Kidney (tissue), 13 donors: ENCODE measurements at regions not wholly inside any gene's neighbourhood (a gene's known extent, or its start where the extent isn't known, plus 50 kb on each side); places are given as distances from the start of the nearest gene placed in this dataset.

Experiments
- DNase-seq, 5 donors: peaks; one replicate each; pipeline ENCODE4 v3.0.0-alpha.2; 2013 to 2020
- FAIRE-seq: peaks from 2 replicates; lab custom pipeline; 2012; peaks lifted over from hg19 to GRCh38; lab: Jason Lieb, UNC
- H3K27ac ChIP-seq, 2 donors: one replicate each; pipeline ENCODE4 v1.7.0; 2013; ENCODE audit warnings: low read depth in 2 of 2, low read length in 2 of 2, inconsistent platforms in 1 of 2
- H3K27me3 ChIP-seq: one replicate; pipeline ENCODE4 v1.7.1; 2013; ENCODE audit warnings: low read length, inconsistent platforms; ENCODE audit not compliant: control insufficient read depth, insufficient read depth
- H3K36me3 ChIP-seq, 3 donors: one replicate each; pipeline versions ENCODE4 v1.7.0 to v1.7.1; 2013; ENCODE audit warnings: low read length in 3 of 3, control low read depth in 1 of 3, inconsistent platforms in 1 of 3; ENCODE audit not compliant: insufficient read depth in 3 of 3, control insufficient read depth in 2 of 3
- H3K4me1 ChIP-seq, 3 donors: one replicate each; pipeline versions ENCODE4 v1.7.0 to v1.7.1; 2013; ENCODE audit warnings: low read length in 3 of 3, inconsistent platforms in 1 of 3, low read depth in 1 of 3; ENCODE audit not compliant: control insufficient read depth in 2 of 3, insufficient read depth in 2 of 3
- H3K4me3 ChIP-seq, 3 donors: one replicate each; pipeline versions ENCODE4 v1.7.0 to v1.8.1; 2013; ENCODE audit warnings: low read length in 3 of 3, control low read depth in 1 of 3, inconsistent platforms in 1 of 3
- H3K9ac ChIP-seq, 3 donors: one replicate each; pipeline versions ENCODE4 v1.7.0 to v1.7.1; 2013; ENCODE audit warnings: low read length in 3 of 3, control low read depth in 1 of 3, inconsistent platforms in 1 of 3
- H3K9me3 ChIP-seq, 3 donors: one replicate each; pipeline versions ENCODE4 v1.7.0 to v1.7.1; 2013; ENCODE audit warnings: low read length in 3 of 3, control low read depth in 1 of 3, inconsistent platforms in 1 of 3; ENCODE audit not compliant: control insufficient read depth in 2 of 3, insufficient read depth in 1 of 3
- intact Hi-C: fragments of 100-400 bp; cut with DNase I; formaldehyde crosslinking; loops from one replicate; pipeline ENCODE4 v1.11.1; 2022
- TF ChIP-seq, protein P1 (sequence below): IDR thresholded peaks from 3 replicates; pipeline ENCODE4 v1.5.1; 2012; ENCODE audit warnings: mild to moderate bottlenecking, moderate library complexity, borderline replicate concordance; ENCODE audit not compliant: insufficient read depth; ENCODE audit errors: extremely low read depth
- donor health status: control.
- donor health status: control.
- donor health status: control.
- donor health status: control.
- donor health status: control.
- donor health status: DM: yes; HTN: yes; CAD: no.
- donor health status: Normal renal cell carcinoma (clear cell type).

DNA sequence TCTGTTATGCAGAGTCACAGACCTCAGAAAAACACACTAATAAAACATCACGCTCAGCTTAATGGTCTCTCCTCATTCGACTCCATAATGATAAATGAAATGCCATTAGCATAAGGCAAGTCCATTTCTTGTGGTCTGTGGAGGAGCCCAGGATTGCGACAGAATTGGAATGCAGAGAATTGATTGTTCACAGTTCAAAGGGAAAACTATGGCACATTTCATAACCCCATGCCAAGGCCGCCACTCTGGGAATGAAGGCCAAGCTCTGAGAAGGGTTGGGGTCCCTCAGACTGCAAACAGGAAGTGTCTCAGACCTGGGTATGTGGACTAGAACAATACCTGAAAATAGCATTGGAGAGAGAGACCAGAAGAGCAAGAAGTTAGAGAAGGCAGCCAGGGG is 398.9 kb downstream of the ADRA2A start:
- FAIRE-seq, result no peak
- no peaks in the 10 kb centered on the region for H3K36me3 ChIP-seq
- peak in 1 of 5 donors; percentile 1 for DNase-seq

DNA sequence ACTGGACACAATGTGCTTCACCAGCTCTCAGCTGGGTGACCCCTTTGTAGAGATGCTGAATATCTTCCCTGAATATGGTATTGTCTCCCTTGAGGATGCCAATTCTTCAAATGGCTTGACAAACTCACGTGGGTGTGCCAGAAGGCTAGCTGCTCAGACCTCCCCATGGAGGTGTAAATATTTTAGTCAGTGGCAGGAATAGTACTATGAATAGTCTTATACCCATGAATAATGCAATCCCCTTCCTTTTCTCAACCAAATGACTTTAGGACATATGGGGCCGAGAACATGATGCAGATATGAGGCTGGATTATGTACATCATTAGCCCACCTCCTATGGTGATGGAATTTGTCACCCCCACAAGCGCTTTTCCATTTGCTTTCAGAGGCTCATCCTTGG is 401.8 kb downstream of the ADRA2A start:
- no peaks in the 10 kb centered on the region for H3K4me1 ChIP-seq
- no peak overlapping the region for H3K4me3 ChIP-seq
- TF ChIP-seq, protein P1, sequence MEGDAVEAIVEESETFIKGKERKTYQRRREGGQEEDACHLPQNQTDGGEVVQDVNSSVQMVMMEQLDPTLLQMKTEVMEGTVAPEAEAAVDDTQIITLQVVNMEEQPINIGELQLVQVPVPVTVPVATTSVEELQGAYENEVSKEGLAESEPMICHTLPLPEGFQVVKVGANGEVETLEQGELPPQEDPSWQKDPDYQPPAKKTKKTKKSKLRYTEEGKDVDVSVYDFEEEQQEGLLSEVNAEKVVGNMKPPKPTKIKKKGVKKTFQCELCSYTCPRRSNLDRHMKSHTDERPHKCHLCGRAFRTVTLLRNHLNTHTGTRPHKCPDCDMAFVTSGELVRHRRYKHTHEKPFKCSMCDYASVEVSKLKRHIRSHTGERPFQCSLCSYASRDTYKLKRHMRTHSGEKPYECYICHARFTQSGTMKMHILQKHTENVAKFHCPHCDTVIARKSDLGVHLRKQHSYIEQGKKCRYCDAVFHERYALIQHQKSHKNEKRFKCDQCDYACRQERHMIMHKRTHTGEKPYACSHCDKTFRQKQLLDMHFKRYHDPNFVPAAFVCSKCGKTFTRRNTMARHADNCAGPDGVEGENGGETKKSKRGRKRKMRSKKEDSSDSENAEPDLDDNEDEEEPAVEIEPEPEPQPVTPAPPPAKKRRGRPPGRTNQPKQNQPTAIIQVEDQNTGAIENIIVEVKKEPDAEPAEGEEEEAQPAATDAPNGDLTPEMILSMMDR, result no peak
- no peak overlapping the region for H3K9ac ChIP-seq
- no peaks in the 10 kb centered on the region for H3K36me3 ChIP-seq
- no peaks in the 10 kb centered on the region for H3K27me3 ChIP-seq
- FAIRE-seq (no peak), DNase-seq (no peak)
- intact Hi-C loops, result no loop called here
- no peaks in the 10 kb centered on the region for H3K9me3 ChIP-seq
- H3K27ac ChIP-seq, result no peak overlapping the region

More for the DNA sequence above, 398.9 kb downstream of the ADRA2A start:
- no peaks in the 10 kb centered on the region for H3K9me3 ChIP-seq
- no peaks in the 10 kb centered on the region for H3K4me1 ChIP-seq
- no peak overlapping the region for H3K27ac ChIP-seq
- H3K27me3 ChIP-seq, result no peaks in the 10 kb centered on the region
- H3K9ac ChIP-seq, result no peak overlapping the region
- intact Hi-C loops, result no loop called here
- no peak overlapping the region for H3K4me3 ChIP-seq
- TF ChIP-seq, protein P1, result no peak

GRCh38 chr10:111479966-111480365 is 403.1 kb downstream of the ADRA2A start:
- Histone ChIP-seq H3K4me3 (no peak overlapping the region), H3K9ac (no peak overlapping the region), H3K9me3 (no peaks in the 10 kb centered on the region), H3K36me3 (no peaks in the 10 kb centered on the region), H3K27me3 (no peaks in the 10 kb centered on the region), H3K27ac (no peak overlapping the region), H3K4me1 (no peaks in the 10 kb centered on the region)
- DNase-seq (no peak), FAIRE-seq (no peak)
- intact Hi-C loops, result no loop called here
- TF ChIP-seq, protein P1, result no peak

GRCh38 chr10:111481261-111481826 is 404.5 kb downstream of the ADRA2A start:
- Histone ChIP-seq H3K27ac (no peak overlapping the region), H3K9me3 (no peaks in the 10 kb centered on the region), H3K4me3 (no peak overlapping the region), H3K27me3 (no peaks in the 10 kb centered on the region), H3K4me1 (no peaks in the 10 kb centered on the region), H3K36me3 (no peaks in the 10 kb centered on the region), H3K9ac (no peak overlapping the region)
- intact Hi-C loops, result no loop called here
- no peak for FAIRE-seq
- peak in 1 of 5 donors; percentile 15 for DNase-seq
- TF ChIP-seq, protein P1, result no peak
